ENCODE measurements at regions not wholly inside any gene's neighbourhood (a gene's known extent, or its start where the extent isn't known, plus 50 kb on each side); places are given as distances from the start of the nearest gene placed in this dataset.

DNA sequence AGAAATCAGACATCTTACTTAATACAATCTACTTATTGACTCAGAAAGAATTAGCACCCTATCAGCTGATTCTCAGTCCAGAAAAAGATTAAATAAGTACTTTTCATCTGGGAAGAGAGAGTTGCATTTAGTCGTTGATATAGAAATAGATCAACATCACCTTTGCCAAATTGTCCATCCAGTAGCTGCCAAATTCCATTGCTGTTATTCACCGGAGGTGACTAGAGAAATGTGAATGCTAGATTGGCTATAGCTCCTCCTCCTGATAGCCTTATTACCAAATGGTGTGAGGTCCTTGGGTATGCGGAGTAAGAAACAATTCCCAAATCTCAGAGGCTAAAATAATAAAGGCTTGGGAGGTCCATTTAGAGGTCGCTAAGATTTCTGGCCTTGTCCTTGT, 723.3 kb upstream of the FLRT2 start:
- no peak for DNase-seq (ENCODE audit: low spot score)
- Histone ChIP-seq H3K4me3 (no peak overlapping the region), H3K9me3 (no peaks in the 10 kb centered on the region), H3K27ac (no peak overlapping the region), H3K36me3 (no peaks in the 10 kb centered on the region), H3K27me3 (replicated peaks; ENCODE audit: insufficient read depth) (no peaks in the 10 kb centered on the region), H3K4me1 (replicated peaks) (no peaks in the 10 kb centered on the region)
- intact Hi-C loops (cut with DNase I), result no loop called here
- no peak for TF ChIP-seq POLR2A (IDR thresholded peaks at IDR 0.05)
- TF ChIP-seq POLR2AphosphoS5 (IDR thresholded peaks at IDR 0.05), result no peak
- TF ChIP-seq, protein P1, sequence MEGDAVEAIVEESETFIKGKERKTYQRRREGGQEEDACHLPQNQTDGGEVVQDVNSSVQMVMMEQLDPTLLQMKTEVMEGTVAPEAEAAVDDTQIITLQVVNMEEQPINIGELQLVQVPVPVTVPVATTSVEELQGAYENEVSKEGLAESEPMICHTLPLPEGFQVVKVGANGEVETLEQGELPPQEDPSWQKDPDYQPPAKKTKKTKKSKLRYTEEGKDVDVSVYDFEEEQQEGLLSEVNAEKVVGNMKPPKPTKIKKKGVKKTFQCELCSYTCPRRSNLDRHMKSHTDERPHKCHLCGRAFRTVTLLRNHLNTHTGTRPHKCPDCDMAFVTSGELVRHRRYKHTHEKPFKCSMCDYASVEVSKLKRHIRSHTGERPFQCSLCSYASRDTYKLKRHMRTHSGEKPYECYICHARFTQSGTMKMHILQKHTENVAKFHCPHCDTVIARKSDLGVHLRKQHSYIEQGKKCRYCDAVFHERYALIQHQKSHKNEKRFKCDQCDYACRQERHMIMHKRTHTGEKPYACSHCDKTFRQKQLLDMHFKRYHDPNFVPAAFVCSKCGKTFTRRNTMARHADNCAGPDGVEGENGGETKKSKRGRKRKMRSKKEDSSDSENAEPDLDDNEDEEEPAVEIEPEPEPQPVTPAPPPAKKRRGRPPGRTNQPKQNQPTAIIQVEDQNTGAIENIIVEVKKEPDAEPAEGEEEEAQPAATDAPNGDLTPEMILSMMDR (IDR thresholded peaks at IDR 0.05), result no peak
- 79% methylated on average over 4 of the region's 4 CpGs for WGBS

DNA sequence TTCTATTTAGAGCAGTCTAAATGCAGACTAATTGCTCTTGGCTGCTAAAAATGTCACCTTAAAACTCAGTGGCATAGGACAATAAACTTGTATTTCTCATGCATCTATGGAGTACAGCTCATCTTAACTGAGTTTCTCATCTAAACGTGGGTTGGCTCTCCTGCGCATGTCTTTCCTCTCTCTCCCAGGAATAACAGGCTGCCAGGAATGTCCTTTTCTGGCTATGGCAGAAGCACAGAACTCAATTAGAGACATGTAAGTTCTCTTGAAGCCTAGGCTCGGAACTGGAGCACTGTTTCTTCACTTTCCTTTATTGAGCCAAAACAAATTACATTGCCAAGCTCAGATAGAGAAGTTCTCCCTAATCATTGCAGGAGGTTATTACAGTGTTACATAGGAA, 722.3 kb upstream of the FLRT2 start:
- DNase-seq (ENCODE audit: low spot score), result no peak
- Histone ChIP-seq H3K4me3 (no peak overlapping the region), H3K9me3 (no peaks in the 10 kb centered on the region), H3K36me3 (no peaks in the 10 kb centered on the region), H3K27ac (no peak overlapping the region), H3K27me3 (replicated peaks; ENCODE audit: insufficient read depth) (no peaks in the 10 kb centered on the region), H3K4me1 (replicated peaks) (no peaks in the 10 kb centered on the region)
- TF ChIP-seq POLR2AphosphoS5 (IDR thresholded peaks at IDR 0.05) (no peak), POLR2A (IDR thresholded peaks at IDR 0.05) (no peak)
- TF ChIP-seq, protein P1 (IDR thresholded peaks at IDR 0.05), result no peak
- 71% methylated on average over 3 of the region's 3 CpGs for WGBS
- intact Hi-C loops (cut with DNase I), result no loop called here

DNA sequence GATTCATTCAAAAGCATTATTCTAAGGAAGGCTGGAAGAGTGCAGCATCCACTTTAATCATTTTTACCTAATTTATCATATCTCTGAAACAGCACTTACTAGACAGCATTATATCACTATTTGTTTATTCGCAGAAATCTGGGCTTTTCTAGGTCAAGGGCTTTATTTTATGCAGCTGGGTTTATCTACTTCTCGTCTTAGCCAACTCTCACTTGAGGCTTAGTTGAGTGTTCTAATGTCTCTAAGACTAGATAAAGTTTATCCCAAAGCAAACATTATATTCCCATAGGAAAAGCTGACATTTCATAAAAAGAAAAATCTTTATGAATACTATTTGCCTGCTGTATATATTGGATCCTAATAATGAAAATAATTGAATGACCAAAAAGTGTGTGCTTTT, 720.8 kb upstream of the FLRT2 start:
- 65% methylated on average over 2 of the region's 2 CpGs for WGBS
- no peaks in the 10 kb centered on the region for H3K36me3 ChIP-seq
- H3K4me3 ChIP-seq, result no peak overlapping the region
- H3K27me3 ChIP-seq (replicated peaks; ENCODE audit: insufficient read depth), result no peaks in the 10 kb centered on the region
- TF ChIP-seq, protein P1 (IDR thresholded peaks at IDR 0.05), result no peak
- TF ChIP-seq POLR2A (IDR thresholded peaks at IDR 0.05), result no peak
- no peak for TF ChIP-seq POLR2AphosphoS5 (IDR thresholded peaks at IDR 0.05)
- DNase-seq (ENCODE audit: low spot score), result no peak
- H3K9me3 ChIP-seq, result no peaks in the 10 kb centered on the region
- no peak overlapping the region for H3K27ac ChIP-seq
- H3K4me1 ChIP-seq (replicated peaks), result no peaks in the 10 kb centered on the region
- intact Hi-C loops (cut with DNase I), result no loop called here

DNA sequence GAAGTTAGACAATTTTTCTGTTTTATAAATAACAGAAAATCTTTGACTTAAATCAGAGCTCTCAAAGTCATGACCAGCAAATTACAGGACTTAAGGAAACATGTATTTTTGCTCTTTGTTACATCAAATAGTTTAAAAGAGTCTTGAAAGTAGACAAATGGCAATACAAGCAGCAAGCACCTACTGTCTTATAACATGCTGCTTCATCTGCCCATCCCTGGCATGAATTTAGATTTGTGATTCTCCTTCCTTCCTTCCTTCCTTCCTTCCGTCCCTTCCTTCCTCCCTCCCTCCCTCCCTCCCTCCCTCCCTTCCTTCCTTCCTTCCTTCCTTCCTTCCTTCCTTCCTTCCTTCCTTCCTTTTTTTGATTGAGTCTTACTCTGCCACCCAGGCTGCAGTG, 715.6 kb upstream of the FLRT2 start:
- TF ChIP-seq POLR2AphosphoS5 (IDR thresholded peaks at IDR 0.05) (no peak), POLR2A (IDR thresholded peaks at IDR 0.05) (no peak)
- TF ChIP-seq, protein P1 (IDR thresholded peaks at IDR 0.05), result no peak
- H3K4me3 ChIP-seq, result no peak overlapping the region
- H3K27me3 ChIP-seq (replicated peaks; ENCODE audit: insufficient read depth), result no peaks in the 10 kb centered on the region
- H3K4me1 ChIP-seq (replicated peaks), result no peaks in the 10 kb centered on the region
- WGBS, result 77% methylated on average over 1 of the region's 1 CpG
- intact Hi-C loops (cut with DNase I), result no loop called here
- H3K27ac ChIP-seq, result no peak overlapping the region
- H3K9me3 ChIP-seq, result no peaks in the 10 kb centered on the region
- H3K36me3 ChIP-seq, result no peaks in the 10 kb centered on the region
- no peak for DNase-seq (ENCODE audit: low spot score)

DNA sequence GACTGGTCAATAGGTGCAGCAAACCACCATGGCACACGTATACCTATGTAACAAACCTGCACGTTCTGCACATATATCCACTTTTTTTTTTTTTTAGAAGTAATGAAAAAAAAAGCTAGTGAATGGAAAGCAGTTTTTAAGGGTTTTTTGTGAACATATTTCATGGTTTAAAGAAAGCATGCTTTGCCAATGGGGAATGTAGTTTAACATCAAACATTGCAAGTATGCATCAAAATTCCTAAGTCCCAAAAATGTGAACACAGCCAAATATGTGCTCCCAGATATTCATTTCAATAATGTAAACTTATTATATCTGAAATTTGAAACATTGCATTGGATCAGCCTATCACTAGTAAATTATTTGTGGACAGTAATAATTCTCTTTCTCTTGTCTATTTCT, 710.4 kb upstream of the FLRT2 start:
- no peak overlapping the region for H3K4me3 ChIP-seq
- H3K27me3 ChIP-seq (replicated peaks; ENCODE audit: insufficient read depth), result no peaks in the 10 kb centered on the region
- whole genome bisulfite sequencing, result 86% methylated on average over 2 of the region's 2 CpGs
- H3K9me3 ChIP-seq, result no peaks in the 10 kb centered on the region
- no peak for DNase-seq (ENCODE audit: low spot score)
- TF ChIP-seq, protein P1 (IDR thresholded peaks at IDR 0.05), result no peak
- TF ChIP-seq POLR2AphosphoS5 (IDR thresholded peaks at IDR 0.05) (no peak), POLR2A (IDR thresholded peaks at IDR 0.05) (no peak)
- no peak overlapping the region for H3K27ac ChIP-seq
- H3K36me3 ChIP-seq, result no peaks in the 10 kb centered on the region
- no peaks in the 10 kb centered on the region for H3K4me1 ChIP-seq (replicated peaks)
- intact Hi-C loops (cut with DNase I), result no loop called here

Data from prostate gland (tissue), 2 donors.